ENCODE measurements at regions not wholly inside any gene's neighbourhood (a gene's known extent, or its start where the extent isn't known, plus 50 kb on each side); places are given as distances from the start of the nearest gene placed in this dataset.

- TF ChIP-seq POLR2A (IDR thresholded peaks at IDR 0.05; ENCODE audit: low read depth, low read length) (no peak), POLR2AphosphoS5 (IDR thresholded peaks at IDR 0.05; ENCODE audit: low read depth, low read length) (no peak), PAX5 (IDR thresholded peaks at IDR 0.05; ENCODE audit: insufficient read depth, low read length, severe bottlenecking) (no peak), TAF1 (IDR thresholded peaks at IDR 0.05; ENCODE audit: low read depth, low read length) (no peak), SPI1 (IDR thresholded peaks at IDR 0.05; ENCODE audit: low read depth, low read length) (no peak)
Measured at GRCh38 chr1:90457985-90458384, 259.1 kb downstream of the BARHL2 start.
